ENCODE measurements at regions not wholly inside any gene's neighbourhood (a gene's known extent, or its start where the extent isn't known, plus 50 kb on each side); places are given as distances from the start of the nearest gene placed in this dataset.

GRCh38 chr2:239774933-239775622 lies 250.1 kb downstream of the NDUFA10 start:
- Histone ChIP-seq H2AFZ (ENCODE audit: low read length) (no peak overlapping the region), H3K27me3 (ENCODE audit: control insufficient read depth, insufficient read depth, low read length) (no peaks in the 10 kb centered on the region), H3K4me3 (replicated peaks in 1 of 4; ENCODE audit: control extremely low read depth in 1 of 4, insufficient read depth in 1 of 4, low read depth in 3 of 4, low read length in 4 of 4) (no peak overlapping the region), H3K79me2 (ENCODE audit: control insufficient read depth, insufficient read depth, low read length) (no peaks in the 10 kb centered on the region), H3K9ac (ENCODE audit: insufficient read depth, low read length) (no peak overlapping the region), H3K36me3 (ENCODE audit: control insufficient read depth, insufficient read depth, low read length) (no peaks in the 10 kb centered on the region), H4K20me1 (ENCODE audit: control insufficient read depth, extremely low read depth, insufficient read depth, low read length) (no peaks in the 10 kb centered on the region), H3K4me1 (ENCODE audit: control insufficient read depth, extremely low read depth, insufficient read depth, low read length) (no peaks in the 10 kb centered on the region), H3K27ac (ENCODE audit: insufficient read depth, low read length) (no peak overlapping the region), H3K4me2 (ENCODE audit: extremely low read depth, insufficient read depth, low read length) (no peak overlapping the region), H3K9me3 (ENCODE audit: control insufficient read depth, insufficient read depth, low read depth, low read length) (no peaks in the 10 kb centered on the region)
- DNase-seq (ENCODE audit: low read depth in 2 of 2), result no peak
- no peak for TF ChIP-seq EZH2 (IDR thresholded peaks at IDR 0.05; ENCODE audit: low read length, missing control alignments)
- TF ChIP-seq CTCF (conservative IDR thresholded peaks at IDR 0.05 in 1 of 2, IDR thresholded peaks at IDR 0.05 in 1 of 2; ENCODE audit: low read depth in 1 of 2, low read length in 2 of 2), result no peak

DNA sequence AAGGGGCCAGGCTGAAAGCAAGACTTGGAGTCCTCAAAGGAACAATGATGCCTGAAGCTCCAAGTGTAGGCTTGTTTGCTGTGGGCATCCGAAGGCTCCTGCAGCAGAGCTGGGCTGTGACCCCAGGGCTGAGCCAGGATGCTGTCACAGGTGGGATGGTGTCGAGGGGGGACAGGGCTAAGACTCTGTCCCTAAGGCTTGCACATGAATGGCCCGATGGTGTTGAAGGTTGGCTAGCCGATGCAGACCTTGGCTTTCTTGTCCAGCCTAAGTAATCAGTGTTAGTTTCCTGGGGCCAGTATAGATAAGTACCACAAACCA lies 251.0 kb downstream of the NDUFA10 start:
- no peak overlapping the region for H3K4me3 ChIP-seq (replicated peaks in 1 of 4; ENCODE audit: control extremely low read depth in 1 of 4, insufficient read depth in 1 of 4, low read depth in 3 of 4, low read length in 4 of 4)
- H4K20me1 ChIP-seq (ENCODE audit: control insufficient read depth, extremely low read depth, insufficient read depth, low read length), result no peaks in the 10 kb centered on the region
- no peaks in the 10 kb centered on the region for H3K36me3 ChIP-seq (ENCODE audit: control insufficient read depth, insufficient read depth, low read length)
- H3K9ac ChIP-seq (ENCODE audit: insufficient read depth, low read length), result no peak overlapping the region
- H3K4me2 ChIP-seq (ENCODE audit: extremely low read depth, insufficient read depth, low read length), result no peak overlapping the region
- H3K9me3 ChIP-seq (ENCODE audit: control insufficient read depth, insufficient read depth, low read depth, low read length), result no peaks in the 10 kb centered on the region
- H3K4me1 ChIP-seq (ENCODE audit: control insufficient read depth, extremely low read depth, insufficient read depth, low read length), result no peaks in the 10 kb centered on the region
- no peak overlapping the region for H2AFZ ChIP-seq (ENCODE audit: low read length)
- H3K27me3 ChIP-seq (ENCODE audit: control insufficient read depth, insufficient read depth, low read length), result no peaks in the 10 kb centered on the region
- no peak overlapping the region for H3K27ac ChIP-seq (ENCODE audit: insufficient read depth, low read length)
- no peaks in the 10 kb centered on the region for H3K79me2 ChIP-seq (ENCODE audit: control insufficient read depth, insufficient read depth, low read length)
- DNase-seq (ENCODE audit: low read depth in 2 of 2), result no peak
- TF ChIP-seq EZH2 (IDR thresholded peaks at IDR 0.05; ENCODE audit: low read length, missing control alignments), result no peak
- TF ChIP-seq CTCF (conservative IDR thresholded peaks at IDR 0.05 in 1 of 2, IDR thresholded peaks at IDR 0.05 in 1 of 2; ENCODE audit: low read depth in 1 of 2, low read length in 2 of 2), result no peak

DNA sequence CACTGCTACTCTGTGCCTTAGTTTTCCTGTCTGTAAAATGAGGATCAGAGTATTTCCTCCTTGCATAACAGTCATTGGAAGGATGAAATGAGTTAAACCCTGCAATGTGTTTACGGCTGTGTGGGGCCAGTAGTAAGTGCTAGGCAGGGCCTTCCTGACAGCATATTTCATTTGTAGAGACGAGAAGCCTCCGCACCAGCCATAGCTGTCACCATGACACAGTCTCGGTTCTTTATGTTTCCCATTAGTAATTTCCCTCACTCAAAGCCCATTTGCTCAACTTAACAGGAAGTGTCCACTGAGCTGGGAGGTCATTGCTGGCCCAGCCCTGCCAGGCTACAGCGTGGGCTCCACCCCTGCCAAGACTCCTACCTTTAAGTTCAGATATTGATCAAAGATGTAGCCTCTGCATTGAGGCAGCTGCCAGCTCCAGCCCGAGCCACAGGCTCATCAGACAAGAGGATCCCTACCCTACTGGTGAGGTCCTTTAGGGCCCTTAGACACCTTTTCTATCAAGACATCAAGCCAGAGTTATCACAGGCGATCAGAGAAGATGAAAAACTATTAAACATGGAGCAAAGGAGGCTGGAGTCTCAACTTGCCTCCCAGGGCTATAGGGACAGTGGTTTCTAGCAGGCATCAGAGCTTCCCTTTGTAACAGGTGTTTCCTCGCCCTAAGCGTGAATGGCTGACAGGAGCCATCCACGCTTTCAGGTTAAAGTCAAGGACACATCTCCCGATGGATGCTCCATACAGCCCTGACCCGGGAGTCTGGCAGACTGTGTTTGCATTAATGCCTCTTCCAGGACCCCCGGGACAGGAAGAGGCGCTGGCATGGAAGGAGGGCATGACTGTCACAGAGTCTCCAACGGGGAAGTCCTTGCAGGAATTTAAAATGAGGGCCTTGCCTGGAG lies 251.7 kb downstream of the NDUFA10 start:
- Histone ChIP-seq H2AFZ (ENCODE audit: low read length) (no peak overlapping the region), H3K27me3 (ENCODE audit: control insufficient read depth, insufficient read depth, low read length) (no peaks in the 10 kb centered on the region), H3K79me2 (ENCODE audit: control insufficient read depth, insufficient read depth, low read length) (no peaks in the 10 kb centered on the region), H3K4me2 (ENCODE audit: extremely low read depth, insufficient read depth, low read length) (no peak overlapping the region), H3K9me3 (ENCODE audit: control insufficient read depth, insufficient read depth, low read depth, low read length) (no peaks in the 10 kb centered on the region), H3K27ac (ENCODE audit: insufficient read depth, low read length) (no peak overlapping the region), H4K20me1 (ENCODE audit: control insufficient read depth, extremely low read depth, insufficient read depth, low read length) (no peaks in the 10 kb centered on the region), H3K9ac (ENCODE audit: insufficient read depth, low read length) (no peak overlapping the region), H3K4me3 (replicated peaks in 1 of 4; ENCODE audit: control extremely low read depth in 1 of 4, insufficient read depth in 1 of 4, low read depth in 3 of 4, low read length in 4 of 4) (no peak overlapping the region), H3K36me3 (ENCODE audit: control insufficient read depth, insufficient read depth, low read length) (no peaks in the 10 kb centered on the region), H3K4me1 (ENCODE audit: control insufficient read depth, extremely low read depth, insufficient read depth, low read length) (no peaks in the 10 kb centered on the region)
- DNase-seq (ENCODE audit: low read depth in 2 of 2), result no peak
- no peak for TF ChIP-seq EZH2 (IDR thresholded peaks at IDR 0.05; ENCODE audit: low read length, missing control alignments)
- no peak for TF ChIP-seq CTCF (conservative IDR thresholded peaks at IDR 0.05 in 1 of 2, IDR thresholded peaks at IDR 0.05 in 1 of 2; ENCODE audit: low read depth in 1 of 2, low read length in 2 of 2)
